HepG2 (cell line): ENCODE measurements at regions not wholly inside any gene's neighbourhood (a gene's known extent, or its start where the extent isn't known, plus 50 kb on each side); places are given as distances from the start of the nearest gene placed in this dataset.

Experiments used
- ATAC-seq: fragments of 200-7000 bp; cut with Tn5 transposase; 3 replicates; pipeline ENCODE4 v1.9.1; 2020; ENCODE audit warnings: mild to moderate bottlenecking, moderate library complexity
- BruUV-seq: library from RNA; stranded (reverse); fragments of 400-500 nt; replicated peaks from 2 replicates; lab custom pipeline; 2021; lab: Mats Ljungman, UMichigan
- CTCF ChIA-PET: fragments of 300-600 bp; formaldehyde crosslinking; extraction: SDS; loops from one replicate; lab custom pipeline; 2021; ENCODE audit warnings: low total read pairs, inconsistent platforms, low intra/inter-chr PET ratio; lab: Yijun Ruan, JAX
- POLR2A ChIA-PET: fragments of 350-600 bp; sonication (Branson Sonifier 250); formaldehyde crosslinking; loops from one replicate; lab custom pipeline; 2020; ENCODE audit warnings: antibody characterized with exemption, inconsistent platforms; lab: Yijun Ruan, JAX
- DNase-seq: peaks from one replicate; pipeline ENCODE4 v3.0.0-alpha.2; 2015; ENCODE audit warnings: low spot score
- FAIRE-seq: peaks from 3 replicates; lab custom pipeline; 2011; peaks lifted over from hg19 to GRCh38; lab: Jason Lieb, UNC
- H2AFZ ChIP-seq: one replicate; pipeline ENCODE4 v1.6.1; 2011; ENCODE audit warnings: low read length, inconsistent platforms
- H3K27ac ChIP-seq: fragments of 300-600 bp; 3 replicates; pipeline ENCODE4 v1.8.0; 2011; ENCODE audit warnings: mixed run types, mild to moderate bottlenecking, mixed read lengths, low read length, inconsistent platforms; ENCODE audit not compliant: insufficient read depth; ENCODE audit errors: extremely low read length
- H3K27me3 ChIP-seq, 2 experiments: fragments of 200-600 bp in 1 of 2; 2 replicates in 1 of 2; 3 replicates in 1 of 2; pipeline versions ENCODE4 v1.6.0 to v1.8.0; 2011; ENCODE audit warnings: low read length in 2 of 2, mild to moderate bottlenecking in 2 of 2, moderate library complexity in 2 of 2, inconsistent platforms in 1 of 2; ENCODE audit not compliant: insufficient read depth in 2 of 2, control insufficient read depth in 1 of 2
- H3K36me3 ChIP-seq, 2 experiments: fragments of 200-600 bp in 1 of 2; replicated peaks in 1 of 2; 2 replicates in 1 of 2; 3 replicates in 1 of 2; pipeline versions ENCODE4 v1.5.1 to v1.8.0; 2011; ENCODE audit warnings: low read length in 2 of 2, inconsistent platforms in 1 of 2; ENCODE audit not compliant: insufficient read depth in 2 of 2, control insufficient read depth in 1 of 2
- H3K4me1 ChIP-seq: 2 replicates; pipeline ENCODE4 v1.5.1; 2012; ENCODE audit warnings: low read length, inconsistent platforms; ENCODE audit not compliant: insufficient read depth
- H3K4me2 ChIP-seq: 2 replicates; pipeline ENCODE4 v1.6.0; 2011; ENCODE audit warnings: low read depth, low read length, inconsistent platforms
- H3K4me3 ChIP-seq, 3 experiments: fragments of 200-600 bp in 1 of 3; sonication (generic), shearing (Covaris generic) in 1 of 3; replicated peaks in 1 of 3; 2 replicates each; pipeline ENCODE4 v1.5.1; 2011 to 2016; ENCODE audit warnings: low read length in 3 of 3, inconsistent platforms in 2 of 3, low read depth in 2 of 3, mild to moderate bottlenecking in 2 of 3, control low read depth in 1 of 3, mixed read lengths in 1 of 3; ENCODE audit not compliant: insufficient read depth in 1 of 3
- H3K79me2 ChIP-seq: one replicate; pipeline ENCODE4 v1.6.1; 2011; ENCODE audit warnings: low read length, inconsistent platforms; ENCODE audit not compliant: insufficient read depth
- H3K9ac ChIP-seq: 2 replicates; pipeline ENCODE4 v1.6.0; 2011; ENCODE audit warnings: mild to moderate bottlenecking, low read depth, low read length, inconsistent platforms; ENCODE audit not compliant: insufficient read depth
- H3K9me3 ChIP-seq: 2 replicates; pipeline ENCODE4 v1.5.1; 2012; ENCODE audit warnings: mild to moderate bottlenecking, low read length
- H4K20me1 ChIP-seq: 2 replicates; pipeline ENCODE4 v1.6.0; 2011; ENCODE audit warnings: inconsistent platforms, mild to moderate bottlenecking, low read length, moderate library complexity; ENCODE audit not compliant: insufficient read depth
- CEBPB ChIP-seq: IDR thresholded peaks from 2 replicates; pipeline ENCODE4 v1.6.1; 2011; ENCODE audit warnings: low read depth, low read length, improper control_type of control experiment, borderline replicate concordance
- FOXM1 ChIP-seq: sonication (generic); formaldehyde crosslinking; IDR thresholded peaks from 2 replicates; pipeline ENCODE4 v1.5.0; 2020; ENCODE audit warnings: missing genetic modification reagents
- ZFYVE20 ChIP-seq: sonication (generic); formaldehyde crosslinking; IDR thresholded peaks from 2 replicates; pipeline ENCODE4 v1.8.0; 2023; ENCODE audit warnings: low read depth, mild to moderate bottlenecking, moderate library complexity, missing genetic modification reagents, borderline replicate concordance
- ZNF431 ChIP-seq: sonication (generic); formaldehyde crosslinking; IDR thresholded peaks from 2 replicates; pipeline ENCODE4 v1.9.0; 2022; ENCODE audit warnings: missing genetic modification reagents, low read depth, mild to moderate bottlenecking, borderline replicate concordance
- ZNF616 ChIP-seq: sonication (generic); formaldehyde crosslinking; IDR thresholded peaks from 2 replicates; pipeline ENCODE4 v1.5.0; 2020; ENCODE audit warnings: low read depth, mild to moderate bottlenecking, missing genetic modification reagents
- WGBS: methylation state at CpG from one replicate; pipeline ENCODE4 v1.1.6; 2017; ENCODE audit warnings: low lambda C conversion rate; 5-methylcytosine and 5-hydroxymethylcytosine counted together
- in situ Hi-C: cut with HindIII; loops from 2 replicates; pipeline ENCODE4 v1.10.0; 2017; ENCODE audit warnings: low pct_unique_long_range_greater_than_20kb; ENCODE audit not compliant: extremely low pct_ligation_motif_present
- intact Hi-C: fragments of 100-400 bp; cut with micrococcal nuclease; formaldehyde crosslinking; loops from one replicate; pipeline ENCODE4 v1.10.0; 2022; ENCODE audit not compliant: unreplicated experiment
- TF ChIP-seq, protein P1 (sequence below): sonication (generic); formaldehyde crosslinking; IDR thresholded peaks from 2 replicates; pipeline ENCODE4 v1.8.1; 2022; ENCODE audit warnings: low read depth, mild to moderate bottlenecking, missing genetic modification reagents

DNA sequence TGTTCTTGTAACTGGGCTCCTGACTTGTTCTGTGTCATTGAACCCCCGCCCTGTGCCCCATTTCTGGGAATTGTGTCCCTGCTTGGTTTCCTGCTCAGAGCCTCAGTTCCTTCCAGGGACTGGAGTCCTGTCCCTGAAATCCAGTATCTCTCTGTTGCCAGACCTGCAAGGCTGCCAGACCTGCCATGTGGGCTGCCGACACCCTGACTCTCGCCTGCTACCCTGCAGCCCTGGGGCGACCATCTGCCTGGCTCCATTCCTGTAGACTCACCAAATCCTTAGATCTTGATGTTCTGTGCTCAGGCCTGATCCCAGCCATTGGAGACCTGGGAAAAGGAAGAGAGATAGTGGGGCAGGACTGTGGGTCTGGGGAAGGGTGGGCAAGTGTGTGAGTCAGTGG lies 383.3 kb upstream of the PROX1 start:
- BruUV-seq: no TSS peak
- in situ Hi-C loops: no loop called here
- Histone ChIP-seq H3K4me3 (no peak overlapping the region), H3K9me3 (no peaks in the 10 kb centered on the region), H3K9ac (no peak overlapping the region), H2AFZ (no peak overlapping the region), H3K4me2 (no peak overlapping the region), H4K20me1 (no peaks in the 10 kb centered on the region), H3K27me3 (no peaks in the 10 kb centered on the region), H3K36me3 (no peaks in the 10 kb centered on the region), H3K79me2 (no peaks in the 10 kb centered on the region), H3K27ac (no peak overlapping the region), H3K4me1 (peaks cover 13% of the 10 kb centered on the region)
- DNase-seq (no peak), ATAC-seq (no peak), FAIRE-seq (no peak)
- WGBS: 96% methylated on average over 4 of the region's 4 CpGs
- POLR2A ChIA-PET: no interaction called here
- CTCF ChIA-PET: no interaction called here
- TF ChIP-seq, protein P1, sequence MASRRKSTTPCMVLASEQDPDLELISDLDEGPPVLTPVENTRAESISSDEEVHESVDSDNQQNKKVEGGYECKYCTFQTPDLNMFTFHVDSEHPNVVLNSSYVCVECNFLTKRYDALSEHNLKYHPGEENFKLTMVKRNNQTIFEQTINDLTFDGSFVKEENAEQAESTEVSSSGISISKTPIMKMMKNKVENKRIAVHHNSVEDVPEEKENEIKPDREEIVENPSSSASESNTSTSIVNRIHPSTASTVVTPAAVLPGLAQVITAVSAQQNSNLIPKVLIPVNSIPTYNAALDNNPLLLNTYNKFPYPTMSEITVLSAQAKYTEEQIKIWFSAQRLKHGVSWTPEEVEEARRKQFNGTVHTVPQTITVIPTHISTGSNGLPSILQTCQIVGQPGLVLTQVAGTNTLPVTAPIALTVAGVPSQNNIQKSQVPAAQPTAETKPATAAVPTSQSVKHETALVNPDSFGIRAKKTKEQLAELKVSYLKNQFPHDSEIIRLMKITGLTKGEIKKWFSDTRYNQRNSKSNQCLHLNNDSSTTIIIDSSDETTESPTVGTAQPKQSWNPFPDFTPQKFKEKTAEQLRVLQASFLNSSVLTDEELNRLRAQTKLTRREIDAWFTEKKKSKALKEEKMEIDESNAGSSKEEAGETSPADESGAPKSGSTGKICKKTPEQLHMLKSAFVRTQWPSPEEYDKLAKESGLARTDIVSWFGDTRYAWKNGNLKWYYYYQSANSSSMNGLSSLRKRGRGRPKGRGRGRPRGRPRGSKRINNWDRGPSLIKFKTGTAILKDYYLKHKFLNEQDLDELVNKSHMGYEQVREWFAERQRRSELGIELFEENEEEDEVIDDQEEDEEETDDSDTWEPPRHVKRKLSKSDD (CRISPR knock-in tag): no peak
- no peak for TF ChIP-seq ZNF431 (CRISPR knock-in tag)
- no peak for TF ChIP-seq ZFYVE20 (CRISPR knock-in tag)
- intact Hi-C loops: no loop called here

- no peaks in the 10 kb centered on the region for H3K79me2 ChIP-seq
- ChIA-PET POLR2A (no interaction called here), CTCF (no interaction called here)
- in situ Hi-C loops: no loop called here
- H3K9me3 ChIP-seq: no peaks in the 10 kb centered on the region
- no peak overlapping the region for H3K4me3 ChIP-seq
- no peak for FAIRE-seq
- no peak for TF ChIP-seq ZNF616
- no peak for TF ChIP-seq FOXM1 (CRISPR knock-in tag)
- 0 out of 2 replicates have a peak, but pooled peaks have one; percentile 13 for TF ChIP-seq CEBPB
- no peak for DNase-seq
- no peak overlapping the region for H3K9ac ChIP-seq
- no peak overlapping the region for H3K4me2 ChIP-seq
- H3K27me3 ChIP-seq: no peaks in the 10 kb centered on the region
- no peaks in the 10 kb centered on the region for H4K20me1 ChIP-seq
- intact Hi-C loops: no loop called here
- BruUV-seq: no TSS peak
- no peaks in the 10 kb centered on the region for H3K36me3 ChIP-seq
- no peak overlapping the region for H3K27ac ChIP-seq
- ATAC-seq: no peak
- WGBS: 65% methylated on average over 9 of the region's 9 CpGs
- no peak overlapping the region for H2AFZ ChIP-seq
- peaks cover 13% of the 10 kb centered on the region for H3K4me1 ChIP-seq
Measured at GRCh38 chr1:213605732-213606131, 382.0 kb upstream of the PROX1 start.
